Glutamatergic neuron (in vitro differentiated cells): ENCODE measurements at regions not wholly inside any gene's neighbourhood (a gene's known extent, or its start where the extent isn't known, plus 50 kb on each side); places are given as distances from the start of the nearest gene placed in this dataset.

Experiments
- DNase-seq: peaks from one replicate; pipeline ENCODE4 v3.0.0; 2022
- H3K27ac Mint-ChIP-seq: one replicate; pipeline ENCODE4 v1.8.0; 2020; ENCODE audit warnings: mild to moderate bottlenecking, mixed read lengths, inconsistent platforms; ENCODE audit not compliant: unreplicated experiment
- H3K27me3 Mint-ChIP-seq: one replicate; pipeline ENCODE4 v1.8.0; 2020; ENCODE audit warnings: mild to moderate bottlenecking, moderate library complexity, mixed read lengths, inconsistent platforms; ENCODE audit not compliant: unreplicated experiment
- H3K36me3 Mint-ChIP-seq: one replicate; pipeline ENCODE4 v1.8.0; 2020; ENCODE audit warnings: mild to moderate bottlenecking, mixed read lengths, inconsistent platforms; ENCODE audit not compliant: unreplicated experiment
- H3K4me1 Mint-ChIP-seq: one replicate; pipeline ENCODE4 v1.8.0; 2020; ENCODE audit warnings: mild to moderate bottlenecking, low read depth, mixed read lengths, inconsistent platforms; ENCODE audit not compliant: unreplicated experiment
- H3K4me3 Mint-ChIP-seq: one replicate; pipeline ENCODE4 v1.8.0; 2020; ENCODE audit warnings: mild to moderate bottlenecking, mixed read lengths, inconsistent platforms; ENCODE audit not compliant: unreplicated experiment
- H3K9me3 Mint-ChIP-seq: one replicate; pipeline ENCODE4 v1.8.0; 2020; ENCODE audit warnings: mild to moderate bottlenecking, moderate library complexity, mixed read lengths, inconsistent platforms; ENCODE audit not compliant: unreplicated experiment
- CTCF ChIP-seq: fragments of 200-600 bp; sonication (generic); IDR thresholded peaks from one replicate; pipeline ENCODE4 v1.5.0; 2021; ENCODE audit not compliant: partially characterized antibody, unreplicated experiment

GRCh38 chr2:19743641-19744040 lies 158.1 kb downstream of the TTC32 start:
- Mint-ChIP-seq H3K27ac (no peak overlapping the region), H3K27me3 (peaks cover 6% of the 10 kb centered on the region), H3K4me1 (no peaks in the 10 kb centered on the region), H3K4me3 (no peak overlapping the region), H3K9me3 (peaks cover 7% of the 10 kb centered on the region), H3K36me3 (no peaks in the 10 kb centered on the region)
- no peak for TF ChIP-seq CTCF
- no peak for DNase-seq

- TF ChIP-seq CTCF: no peak
- Mint-ChIP-seq H3K4me3 (no peak overlapping the region), H3K4me1 (no peaks in the 10 kb centered on the region), H3K9me3 (peaks cover 7% of the 10 kb centered on the region), H3K36me3 (no peaks in the 10 kb centered on the region), H3K27me3 (peaks cover 6% of the 10 kb centered on the region), H3K27ac (no peak overlapping the region)
- DNase-seq: no peak
Measured at GRCh38 chr2:19742872-19743271, 158.9 kb downstream of the TTC32 start.

- peaks cover 5% of the 10 kb centered on the region for H3K9me3 Mint-ChIP-seq
- no peak overlapping the region for H3K4me3 Mint-ChIP-seq
- H3K36me3 Mint-ChIP-seq: no peaks in the 10 kb centered on the region
- H3K27me3 Mint-ChIP-seq: peaks cover 3% of the 10 kb centered on the region
- DNase-seq: no peak
- H3K27ac Mint-ChIP-seq: no peak overlapping the region
- TF ChIP-seq CTCF: no peak
- no peaks in the 10 kb centered on the region for H3K4me1 Mint-ChIP-seq
Measured at GRCh38 chr2:19739256-19739655, 162.5 kb downstream of the TTC32 start.

- H3K4me1 Mint-ChIP-seq: no peaks in the 10 kb centered on the region
- peaks cover 5% of the 10 kb centered on the region for H3K9me3 Mint-ChIP-seq
- H3K27ac Mint-ChIP-seq: no peak overlapping the region
- TF ChIP-seq CTCF: no peak
- peaks cover 3% of the 10 kb centered on the region for H3K27me3 Mint-ChIP-seq
- no peaks in the 10 kb centered on the region for H3K36me3 Mint-ChIP-seq
- H3K4me3 Mint-ChIP-seq: no peak overlapping the region
- no peak for DNase-seq
Measured at GRCh38 chr2:19738707-19739106, 163.1 kb downstream of the TTC32 start.

- Mint-ChIP-seq H3K4me1 (no peaks in the 10 kb centered on the region), H3K9me3 (peaks cover 2% of the 10 kb centered on the region), H3K27me3 (peaks cover 3% of the 10 kb centered on the region), H3K36me3 (no peaks in the 10 kb centered on the region), H3K27ac (no peak overlapping the region), H3K4me3 (no peak overlapping the region)
- no peak for TF ChIP-seq CTCF
- no peak for DNase-seq
Measured at GRCh38 chr2:19736191-19736831, 165.5 kb downstream of the TTC32 start.
